Mucosa of rectum (tissue), 2 donors: ENCODE measurements at regions not wholly inside any gene's neighbourhood (a gene's known extent, or its start where the extent isn't known, plus 50 kb on each side); places are given as distances from the start of the nearest gene placed in this dataset.

Experiments used
- H3K27ac ChIP-seq, 2 donors: one replicate each; pipeline ENCODE4 v1.7.0; 2013; ENCODE audit warnings: inconsistent platforms in 2 of 2, low read depth in 2 of 2, low read length in 2 of 2
- H3K27me3 ChIP-seq, 2 donors: one replicate each; pipeline ENCODE4 v1.7.0; 2013; ENCODE audit warnings: low read length in 2 of 2; ENCODE audit not compliant: control insufficient read depth in 2 of 2, insufficient read depth in 2 of 2
- H3K36me3 ChIP-seq, 2 donors: one replicate each; pipeline ENCODE4 v1.7.0; 2013; ENCODE audit warnings: low read length in 2 of 2; ENCODE audit not compliant: control insufficient read depth in 2 of 2, insufficient read depth in 2 of 2
- H3K4me1 ChIP-seq, 2 donors: one replicate each; pipeline ENCODE4 v1.7.0; 2013; ENCODE audit warnings: low read length in 2 of 2, mild to moderate bottlenecking in 1 of 2; ENCODE audit not compliant: control insufficient read depth in 2 of 2, insufficient read depth in 2 of 2
- H3K4me3 ChIP-seq, 2 donors: one replicate each; pipeline ENCODE4 v1.7.0; 2013; ENCODE audit warnings: low read length in 2 of 2
- H3K9ac ChIP-seq, 2 donors: one replicate each; pipeline ENCODE4 v1.7.0; 2013; ENCODE audit warnings: low read length in 2 of 2, low read depth in 1 of 2, mild to moderate bottlenecking in 1 of 2
- H3K9me3 ChIP-seq, 2 donors: one replicate each; pipeline ENCODE4 v1.7.0; 2013; ENCODE audit warnings: low read length in 2 of 2; ENCODE audit not compliant: control insufficient read depth in 2 of 2
- donor health status: healthy.
- donor health status: Normal muscosa, but diverticular disease.

GRCh38 chr5:8842971-8843551 lies 702.8 kb downstream of the SEMA5A start:
- Histone ChIP-seq H3K9me3 (no peaks in the 10 kb centered on the region), H3K27ac (peak overlapping the region; percentile 9 to 32), H3K9ac (no peak overlapping the region), H3K36me3 (no peaks in the 10 kb centered on the region), H3K4me1 (no peaks in the 10 kb centered on the region), H3K4me3 (no peak overlapping the region), H3K27me3 (no peaks in the 10 kb centered on the region)

GRCh38 chr5:8843771-8844170 lies 702.1 kb downstream of the SEMA5A start:
- Histone ChIP-seq H3K27me3 (no peaks in the 10 kb centered on the region), H3K9me3 (no peaks in the 10 kb centered on the region), H3K36me3 (no peaks in the 10 kb centered on the region), H3K4me1 (no peaks in the 10 kb centered on the region), H3K9ac (no peak overlapping the region), H3K4me3 (no peak overlapping the region), H3K27ac (peak overlapping the region in 1 of 2 donors; percentile 32)

GRCh38 chr5:8844206-8844605 lies 701.7 kb downstream of the SEMA5A start:
- no peak overlapping the region for H3K9ac ChIP-seq
- no peaks in the 10 kb centered on the region for H3K4me1 ChIP-seq
- H3K27me3 ChIP-seq, result no peaks in the 10 kb centered on the region
- no peak overlapping the region for H3K4me3 ChIP-seq
- H3K27ac ChIP-seq, result peak overlapping the region in 1 of 2 donors; percentile 32
- no peaks in the 10 kb centered on the region for H3K36me3 ChIP-seq
- no peaks in the 10 kb centered on the region for H3K9me3 ChIP-seq

- Histone ChIP-seq H3K9me3 (no peaks in the 10 kb centered on the region), H3K36me3 (no peaks in the 10 kb centered on the region), H3K4me3 (no peak overlapping the region), H3K4me1 (no peaks in the 10 kb centered on the region), H3K27ac (no peak overlapping the region), H3K9ac (no peak overlapping the region), H3K27me3 (no peaks in the 10 kb centered on the region)
Measured at GRCh38 chr5:8844847-8845246, 701.0 kb downstream of the SEMA5A start.

- Histone ChIP-seq H3K4me3 (no peak overlapping the region), H3K4me1 (no peaks in the 10 kb centered on the region), H3K27ac (no peak overlapping the region)
Measured at GRCh38 chr5:8845296-8845695, 700.6 kb downstream of the SEMA5A start.

GRCh38 chr5:8848366-8848765 lies 697.5 kb downstream of the SEMA5A start:
- Histone ChIP-seq H3K4me3 (no peak overlapping the region), H3K27ac (no peak overlapping the region), H3K9ac (no peak overlapping the region), H3K4me1 (no peaks in the 10 kb centered on the region), H3K36me3 (no peaks in the 10 kb centered on the region), H3K27me3 (no peaks in the 10 kb centered on the region), H3K9me3 (no peaks in the 10 kb centered on the region)

More at GRCh38 chr5:8845296-8845695, 700.6 kb downstream of the SEMA5A start:
- no peaks in the 10 kb centered on the region for H3K27me3 ChIP-seq
- H3K36me3 ChIP-seq, result no peaks in the 10 kb centered on the region
- H3K9ac ChIP-seq, result no peak overlapping the region
- no peaks in the 10 kb centered on the region for H3K9me3 ChIP-seq

GRCh38 chr5:8848997-8849594 lies 696.8 kb downstream of the SEMA5A start:
- no peak overlapping the region for H3K9ac ChIP-seq
- H3K36me3 ChIP-seq, result no peaks in the 10 kb centered on the region
- no peak overlapping the region for H3K27ac ChIP-seq
- no peaks in the 10 kb centered on the region for H3K9me3 ChIP-seq
- H3K4me1 ChIP-seq, result no peaks in the 10 kb centered on the region
- no peak overlapping the region for H3K4me3 ChIP-seq
- H3K27me3 ChIP-seq, result no peaks in the 10 kb centered on the region

GRCh38 chr5:8851101-8851500 lies 694.8 kb downstream of the SEMA5A start:
- Histone ChIP-seq H3K36me3 (no peaks in the 10 kb centered on the region), H3K4me3 (no peak overlapping the region), H3K4me1 (no peaks in the 10 kb centered on the region), H3K9ac (no peak overlapping the region), H3K9me3 (no peaks in the 10 kb centered on the region), H3K27ac (no peak overlapping the region), H3K27me3 (no peaks in the 10 kb centered on the region)

GRCh38 chr5:8857051-8857450 lies 688.8 kb downstream of the SEMA5A start:
- Histone ChIP-seq H3K9me3 (no peaks in the 10 kb centered on the region), H3K36me3 (no peaks in the 10 kb centered on the region), H3K4me1 (no peaks in the 10 kb centered on the region), H3K27me3 (no peaks in the 10 kb centered on the region), H3K4me3 (no peak overlapping the region), H3K27ac (no peak overlapping the region), H3K9ac (no peak overlapping the region)

- no peak overlapping the region for H3K9ac ChIP-seq
- H3K27ac ChIP-seq, result no peak overlapping the region
- no peaks in the 10 kb centered on the region for H3K27me3 ChIP-seq
- no peaks in the 10 kb centered on the region for H3K4me1 ChIP-seq
- H3K4me3 ChIP-seq, result no peak overlapping the region
- H3K36me3 ChIP-seq, result no peaks in the 10 kb centered on the region
- no peaks in the 10 kb centered on the region for H3K9me3 ChIP-seq
Measured at GRCh38 chr5:8861764-8862163, 684.1 kb downstream of the SEMA5A start.
